Suppressor macrophage (primary cell): ENCODE measurements at regions not wholly inside any gene's neighbourhood (a gene's known extent, or its start where the extent isn't known, plus 50 kb on each side); places are given as distances from the start of the nearest gene placed in this dataset.

Experiments used
- DNase-seq, 4 experiments: peaks; one replicate each; pipeline ENCODE4 v3.0.0-alpha.2; 2020 to 2022

DNA sequence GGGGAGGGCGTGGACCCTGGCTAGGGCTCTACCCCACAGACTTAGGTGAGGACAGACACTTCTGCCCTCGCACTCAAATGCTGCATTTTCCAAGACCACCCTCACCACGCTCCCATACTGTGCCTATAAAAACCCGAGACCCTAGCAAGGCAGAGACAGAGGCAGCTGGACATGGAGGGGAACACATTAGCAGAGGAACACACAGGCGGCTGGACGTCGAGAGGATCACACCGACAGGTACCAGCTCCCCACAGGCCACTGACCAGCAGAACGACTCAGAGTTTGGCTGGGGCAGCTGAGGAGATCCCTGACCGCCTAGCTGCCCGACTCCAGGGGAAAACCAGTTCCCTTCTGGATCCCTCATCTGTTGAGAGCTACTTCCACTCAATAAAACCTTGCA is 338.2 kb upstream of the SMIM30 start:
- DNase-seq = no peak

DNA sequence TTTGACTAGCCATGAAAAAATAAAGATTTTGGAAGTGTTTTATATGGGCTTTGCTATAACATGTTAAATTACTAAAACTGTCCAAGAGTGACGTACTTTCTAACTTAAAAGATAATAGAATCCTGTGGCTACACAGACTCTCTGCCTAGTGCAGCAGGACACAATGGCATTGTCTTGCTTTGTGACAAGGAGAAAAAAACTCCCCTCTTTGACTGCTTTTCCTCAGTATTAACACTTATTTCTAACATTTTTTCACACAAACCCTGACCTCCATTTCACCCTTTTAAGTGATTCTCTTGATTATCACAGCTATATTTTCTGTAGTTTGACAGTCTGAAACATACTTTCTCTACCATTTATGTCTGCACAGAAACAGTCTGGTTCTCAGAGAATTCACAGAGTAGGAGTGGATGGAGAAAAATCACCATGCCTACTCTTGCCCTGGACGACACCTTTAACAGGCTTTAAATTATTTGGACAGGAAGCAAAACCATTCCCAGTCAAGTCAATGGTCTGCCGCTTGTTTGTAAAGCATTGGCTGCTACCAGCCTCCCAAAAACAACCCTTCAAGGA is 336.3 kb upstream of the SMIM30 start:
- no peak for DNase-seq

DNA sequence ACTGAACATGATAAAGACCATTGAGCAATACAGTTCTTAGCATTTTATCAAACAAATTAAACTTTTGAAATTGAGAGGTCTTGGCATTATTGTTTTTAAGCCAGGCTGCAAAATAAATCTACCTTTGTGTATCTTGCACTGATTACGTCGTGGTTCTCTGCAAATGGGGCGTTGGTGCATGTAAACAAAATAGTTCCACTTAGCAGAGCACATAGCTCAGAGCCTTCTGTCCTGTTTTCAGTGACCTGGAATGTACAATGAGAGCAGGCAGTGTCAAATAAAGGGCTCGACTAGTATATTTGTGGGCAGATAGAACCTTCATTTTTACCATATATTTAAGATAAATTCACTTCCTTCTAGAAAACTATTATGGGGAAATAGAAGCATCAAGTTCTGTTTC is 333.9 kb upstream of the SMIM30 start:
- no peak for DNase-seq

DNA sequence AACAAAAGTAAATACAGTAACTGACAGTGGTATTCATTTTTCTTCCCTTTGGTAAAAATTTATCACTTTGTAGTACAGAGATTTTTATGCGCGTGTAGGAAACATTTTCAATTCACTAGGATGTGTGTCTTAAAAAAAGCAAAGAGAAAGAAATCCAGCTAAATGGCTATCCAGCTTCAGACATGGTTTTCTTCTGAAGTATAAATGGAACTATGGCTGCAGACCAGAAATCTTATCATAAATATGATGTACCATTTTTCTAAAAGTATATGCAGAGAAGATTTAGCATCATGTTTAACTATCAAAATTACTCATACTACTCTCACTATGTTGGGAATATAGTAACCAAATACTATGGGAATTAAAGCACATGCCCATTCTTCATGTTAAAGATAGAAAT is 328.4 kb upstream of the SMIM30 start:
- DNase-seq = no peak

DNA sequence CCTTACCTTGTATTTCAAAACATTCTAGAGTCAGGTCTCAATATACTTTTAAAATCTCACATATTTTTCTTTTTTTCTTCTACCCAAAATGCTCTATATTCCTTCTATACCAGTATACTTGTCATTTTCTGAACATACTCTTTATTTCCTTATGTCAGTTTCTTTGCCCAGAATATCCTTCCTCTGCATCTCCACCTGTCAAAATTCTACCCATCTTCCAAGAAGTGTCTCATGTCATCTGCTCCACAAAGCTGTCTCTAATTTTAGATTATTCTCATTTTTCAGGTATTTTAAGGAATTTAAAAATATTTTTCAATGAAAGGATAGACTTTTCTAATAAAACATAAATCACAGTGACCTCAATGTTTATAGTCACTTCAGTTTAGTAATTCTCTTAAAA is 328.0 kb upstream of the SMIM30 start:
- DNase-seq = no peak

DNA sequence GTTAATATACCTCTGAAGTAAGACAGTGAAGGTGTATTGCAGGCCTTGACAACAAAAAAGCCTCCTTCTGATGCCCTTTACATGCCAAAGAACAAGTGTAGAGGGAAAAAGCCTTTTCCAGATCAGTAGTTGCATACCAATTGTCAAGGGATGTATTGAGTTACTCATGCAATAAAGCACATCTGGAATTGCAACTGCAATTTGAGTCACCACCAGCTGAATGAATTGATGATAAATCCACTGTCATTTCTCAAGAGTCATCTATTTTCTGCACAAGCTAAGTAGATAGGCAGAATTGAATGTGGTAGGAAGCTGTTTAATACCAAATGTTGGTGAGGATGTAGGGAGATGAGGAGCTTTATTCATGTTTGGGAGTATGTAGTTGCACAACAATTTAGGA is 325.9 kb upstream of the SMIM30 start:
- no peak for DNase-seq

DNA sequence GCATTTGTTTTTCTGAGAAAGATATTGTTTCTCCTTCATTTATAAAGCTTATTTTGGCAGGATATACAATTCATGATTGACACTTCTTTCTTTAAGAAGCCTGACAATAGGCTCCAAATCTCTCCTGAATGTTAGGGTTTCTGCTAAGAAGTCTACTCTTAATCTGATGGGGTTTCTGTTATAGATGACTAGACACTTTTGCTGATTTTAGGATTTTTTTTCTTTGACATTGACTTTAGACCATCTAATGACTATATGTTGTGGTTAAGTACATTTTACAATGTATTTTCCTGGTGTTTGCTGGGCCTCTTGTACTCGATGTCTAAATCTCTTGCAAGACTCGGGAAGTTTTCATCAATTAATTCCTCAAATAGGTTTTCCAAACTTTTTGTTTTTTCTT is 321.8 kb upstream of the SMIM30 start:
- DNase-seq = no peak

DNA sequence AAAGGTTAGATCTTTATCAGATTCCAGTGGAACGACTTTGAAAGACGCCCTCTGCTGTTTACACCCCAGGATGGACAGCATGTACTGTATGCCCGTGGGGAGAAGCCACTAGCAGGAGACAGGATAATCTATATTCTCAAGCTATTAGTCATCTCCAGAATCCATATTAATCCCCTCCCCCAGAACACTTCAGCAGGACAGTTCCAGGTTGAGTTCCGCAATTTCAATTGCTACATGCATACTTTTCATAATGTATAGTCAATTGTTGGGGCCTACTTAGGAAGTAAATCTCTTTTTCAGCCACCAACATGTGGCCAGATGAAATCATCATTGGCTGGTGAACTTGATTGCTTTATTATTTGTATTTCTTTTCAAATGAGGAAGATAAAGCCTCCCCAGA is 313.1 kb upstream of the SMIM30 start:
- no peak for DNase-seq

DNA sequence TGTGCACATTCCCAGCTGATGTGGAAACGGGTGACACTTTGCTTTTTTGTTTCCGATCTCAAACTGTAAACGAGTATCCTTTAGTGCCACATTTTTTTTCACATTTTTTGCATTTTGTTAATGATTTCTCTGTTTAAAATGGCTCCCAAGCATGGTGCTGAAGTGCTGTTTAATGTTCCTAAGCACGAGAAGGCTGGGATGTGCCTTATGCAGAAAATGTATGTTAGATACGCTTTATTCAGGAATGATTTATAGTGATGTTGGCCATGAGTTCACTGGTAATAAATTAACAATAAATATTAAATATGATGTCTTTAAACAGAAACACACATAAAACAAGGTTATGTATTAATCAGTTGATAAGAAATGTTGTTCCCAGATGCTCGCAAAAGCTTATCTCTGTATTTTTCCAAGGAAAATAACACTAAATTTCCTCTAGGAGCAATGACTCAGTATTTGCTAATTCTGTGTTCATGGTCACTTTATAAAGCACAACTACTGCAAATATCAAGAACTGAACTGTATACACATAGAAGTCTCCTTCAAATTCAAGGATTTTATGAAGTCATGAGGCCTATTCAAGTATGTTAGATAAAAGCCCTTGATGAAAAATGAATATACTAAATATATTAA is 305.9 kb upstream of the SMIM30 start:
- no peak for DNase-seq

DNA sequence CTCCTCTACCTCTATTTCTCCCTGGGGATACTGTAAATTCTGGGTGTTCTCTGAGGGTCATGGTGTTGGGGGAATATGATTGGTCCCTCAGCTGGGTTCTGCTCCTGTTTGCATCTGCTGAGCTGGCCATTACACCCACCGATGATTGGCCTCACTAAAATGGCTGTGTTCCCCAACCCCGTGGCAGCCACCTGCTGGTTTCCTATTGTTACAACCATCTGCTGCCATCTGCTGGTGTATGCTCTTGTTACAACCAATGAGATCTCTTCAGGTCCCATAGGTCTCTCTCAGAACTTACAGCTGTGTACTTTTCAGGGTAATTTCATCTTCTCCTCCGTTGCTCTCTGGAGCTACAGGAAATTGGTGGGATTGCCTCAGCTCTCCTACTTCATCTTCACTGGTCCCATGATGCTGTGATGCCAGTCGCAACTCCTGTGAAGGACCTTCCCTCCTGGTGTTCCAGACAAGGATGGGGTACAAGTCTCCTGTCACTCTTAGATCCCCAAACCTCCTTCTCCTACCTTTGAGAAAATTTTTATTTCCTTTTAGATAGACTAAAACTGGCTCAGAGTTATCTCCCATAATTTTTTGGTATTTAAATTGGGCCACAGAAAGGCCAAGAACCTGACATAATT is 303.5 kb upstream of the SMIM30 start:
- peak; percentile 87 to 91 (median 89) for DNase-seq

DNA sequence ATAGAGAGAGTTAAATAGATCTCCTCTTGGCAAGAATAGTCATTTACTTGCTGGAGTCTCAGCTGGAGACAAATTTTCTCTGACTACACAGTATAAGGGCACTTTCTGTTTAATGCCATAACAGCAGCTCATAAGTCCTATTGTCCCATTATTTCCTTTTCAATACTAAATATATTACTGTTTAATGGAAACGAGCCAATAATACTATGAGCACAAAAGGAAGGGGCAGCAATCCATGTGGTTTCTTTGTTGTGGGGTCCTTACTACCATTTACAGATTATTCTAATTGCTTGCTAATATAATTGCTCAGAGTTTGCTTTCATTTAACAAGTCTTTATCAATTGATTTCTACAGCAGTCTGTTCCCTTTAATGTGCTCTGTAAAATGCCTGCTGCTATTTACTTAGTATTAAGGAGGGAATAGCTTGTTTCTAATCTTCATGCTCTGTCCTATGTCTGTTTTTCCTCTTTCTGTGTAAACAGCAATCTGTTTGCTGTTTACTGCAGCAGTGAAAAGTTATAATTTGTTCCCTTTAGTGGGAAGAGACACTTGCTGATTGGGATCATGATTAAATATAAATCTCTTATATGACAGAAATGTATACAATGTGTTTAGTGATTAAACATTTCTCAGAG is 296.2 kb upstream of the SMIM30 start:
- no peak for DNase-seq

DNA sequence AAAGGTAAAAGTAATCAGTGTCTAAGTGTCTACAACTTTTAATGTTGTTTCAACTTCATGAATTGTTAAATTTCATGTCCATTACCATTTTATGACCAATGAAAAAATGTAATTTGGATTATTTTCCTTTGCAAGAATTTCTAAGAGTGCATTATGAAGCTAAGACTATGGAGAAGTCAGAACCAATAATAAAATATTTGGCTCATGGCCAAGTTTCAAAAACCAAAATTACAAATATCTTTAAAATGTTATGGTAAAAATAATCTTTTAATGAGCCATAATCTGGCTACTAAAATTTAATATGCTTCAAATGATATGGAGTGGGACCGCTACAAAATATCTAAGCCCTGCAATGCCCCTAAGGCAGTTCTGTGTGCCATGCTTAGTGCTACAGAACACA is 294.1 kb upstream of the SMIM30 start:
- DNase-seq = no peak

DNA sequence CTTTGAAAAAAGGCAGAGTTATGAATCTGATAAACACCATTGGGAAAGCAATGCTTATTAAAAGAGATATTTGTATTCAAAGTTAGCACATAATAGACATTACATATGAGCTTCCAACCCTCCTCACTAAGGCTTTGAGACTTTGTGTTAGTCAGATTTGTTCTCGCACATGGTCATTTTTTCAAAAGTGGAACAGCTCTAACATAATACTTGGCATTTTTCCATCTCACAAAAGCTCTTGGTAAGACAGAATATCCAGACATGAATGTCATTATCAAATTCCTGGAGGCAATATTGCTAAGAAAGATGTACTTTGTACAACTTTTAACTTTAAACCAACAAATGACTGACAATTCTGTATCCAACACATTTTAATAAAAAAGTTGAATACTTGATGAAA is 292.4 kb upstream of the SMIM30 start:
- no peak for DNase-seq

DNA sequence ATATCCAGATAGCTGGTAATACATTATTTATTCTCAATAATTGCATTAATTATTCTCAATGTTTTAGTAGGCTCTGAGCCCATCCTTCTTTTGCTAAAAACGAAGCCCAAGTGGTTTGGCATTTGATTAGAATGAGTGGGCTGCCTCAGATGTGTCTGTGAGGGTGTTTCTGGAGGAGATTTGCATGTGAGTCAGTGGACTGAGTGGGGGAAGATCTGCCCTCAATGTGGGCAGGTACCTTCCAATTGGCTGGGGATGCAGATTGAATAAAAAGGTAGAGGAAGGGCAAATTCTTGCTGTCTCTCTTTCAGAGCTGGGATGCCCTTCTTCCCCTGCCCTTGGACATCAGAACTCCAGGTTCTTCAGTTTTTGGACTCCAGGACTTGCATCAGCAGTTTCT is 290.6 kb upstream of the SMIM30 start:
- DNase-seq = no peak

DNA sequence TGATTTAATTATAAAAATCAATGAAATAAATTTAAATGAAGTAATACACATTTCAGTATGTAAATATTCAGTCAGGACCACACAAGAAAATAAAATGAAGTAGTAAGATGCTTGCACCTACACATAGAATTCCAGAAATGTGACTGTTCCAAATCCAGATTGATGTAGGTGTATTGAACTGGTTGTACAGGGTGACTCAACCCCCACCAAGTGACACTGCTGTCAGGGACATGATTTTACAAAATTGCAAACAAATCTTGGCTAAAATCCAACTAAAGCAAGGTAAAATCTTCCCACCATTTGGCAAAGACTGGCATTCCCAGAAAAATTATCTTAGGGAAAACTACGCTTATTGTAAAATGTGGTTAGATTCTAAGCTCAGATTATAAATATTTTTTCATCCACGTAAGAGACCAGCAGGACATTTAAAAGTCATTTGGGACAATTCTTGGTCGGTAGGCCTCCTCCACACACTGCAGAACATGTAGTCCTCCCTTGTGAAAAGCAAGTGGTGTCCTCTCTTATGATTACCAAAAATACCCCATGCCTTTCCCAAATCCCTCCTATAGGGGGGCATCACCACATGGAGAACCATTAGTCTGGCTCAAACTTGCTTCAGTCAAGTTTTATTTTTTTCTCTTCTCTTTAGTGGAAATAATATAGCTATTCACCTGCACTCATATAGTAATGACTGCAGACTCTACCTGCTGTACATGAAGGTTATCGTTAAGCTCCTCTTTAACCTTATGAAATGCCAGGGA is 287.1 kb upstream of the SMIM30 start:
- DNase-seq = no peak

DNA sequence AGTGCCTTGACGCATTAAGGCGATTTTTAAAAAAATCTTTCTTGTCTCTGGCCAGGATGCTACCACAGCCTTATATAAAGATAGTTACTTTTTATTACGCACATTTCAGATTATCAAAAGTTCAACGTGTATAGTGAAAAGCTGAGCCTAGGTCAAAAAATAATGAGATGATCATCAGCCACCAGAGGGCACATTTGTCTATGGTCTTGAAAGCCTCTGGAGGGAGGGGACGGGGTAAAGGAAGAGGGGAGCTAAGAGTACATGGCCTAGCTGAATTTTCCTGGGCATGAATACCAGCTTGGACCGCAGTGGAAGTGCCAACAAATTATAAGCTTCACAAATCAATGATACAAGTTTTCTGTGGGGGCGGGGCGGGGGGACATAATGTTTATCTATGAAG is 285.9 kb upstream of the SMIM30 start:
- DNase-seq = peak in 1 of 4 experiments; percentile 1

DNA sequence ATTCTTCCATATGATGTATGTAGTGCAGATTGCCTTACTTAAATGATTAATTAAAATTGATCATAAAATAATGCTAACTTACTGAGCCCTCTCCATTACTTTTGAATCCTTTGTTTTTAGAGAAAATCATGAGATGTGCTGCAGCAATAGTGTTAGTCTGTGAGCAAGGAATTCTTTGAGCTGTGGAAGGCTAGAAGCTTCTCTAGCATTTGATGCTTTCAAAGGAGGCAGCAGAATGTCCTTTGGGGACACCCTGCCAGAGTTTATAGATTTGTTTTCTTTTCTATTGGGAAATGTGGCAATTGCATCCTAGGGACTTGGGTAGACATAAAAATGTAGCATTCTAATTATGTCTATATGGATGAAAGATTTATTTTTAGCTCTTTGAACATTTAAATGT is 284.1 kb upstream of the SMIM30 start:
- DNase-seq = no peak

DNA sequence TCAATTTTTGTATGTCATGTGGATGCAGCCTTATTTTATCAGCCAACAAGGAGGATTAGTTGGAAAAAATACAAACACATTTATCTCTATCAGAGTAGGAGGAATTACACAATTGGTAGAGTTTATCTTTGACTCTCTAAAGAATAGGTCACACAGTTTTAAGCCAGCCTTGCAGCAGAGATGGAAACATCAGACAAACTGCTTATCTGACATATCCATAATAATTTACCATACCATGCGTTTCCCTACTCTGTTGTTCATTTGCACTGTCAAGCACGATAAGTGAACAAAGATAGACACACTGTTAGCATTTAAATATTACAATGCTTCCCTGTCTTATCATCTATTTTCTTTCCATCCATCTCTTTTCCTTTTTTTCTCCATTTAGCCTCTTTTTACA is 283.7 kb upstream of the SMIM30 start:
- no peak for DNase-seq

DNA sequence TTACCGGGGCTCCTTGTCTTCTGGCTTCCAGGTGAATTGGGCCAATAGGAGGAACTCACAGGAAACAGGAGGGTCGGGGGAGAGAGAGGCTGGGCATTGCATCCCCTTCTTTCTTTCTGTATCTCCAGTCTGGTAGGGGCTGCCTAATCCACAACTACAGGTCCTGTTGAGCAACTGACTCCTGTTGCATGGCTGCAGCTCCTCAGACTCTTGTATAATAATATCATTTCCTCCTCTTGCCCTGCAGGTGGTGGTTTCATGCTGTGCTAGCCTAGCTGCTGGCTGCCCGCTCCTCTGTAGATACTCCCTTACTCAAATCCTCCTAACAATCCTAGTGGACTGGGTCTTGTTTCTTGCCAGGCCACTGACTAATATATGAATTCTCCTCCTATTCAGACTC is 276.5 kb upstream of the SMIM30 start:
- DNase-seq = no peak

DNA sequence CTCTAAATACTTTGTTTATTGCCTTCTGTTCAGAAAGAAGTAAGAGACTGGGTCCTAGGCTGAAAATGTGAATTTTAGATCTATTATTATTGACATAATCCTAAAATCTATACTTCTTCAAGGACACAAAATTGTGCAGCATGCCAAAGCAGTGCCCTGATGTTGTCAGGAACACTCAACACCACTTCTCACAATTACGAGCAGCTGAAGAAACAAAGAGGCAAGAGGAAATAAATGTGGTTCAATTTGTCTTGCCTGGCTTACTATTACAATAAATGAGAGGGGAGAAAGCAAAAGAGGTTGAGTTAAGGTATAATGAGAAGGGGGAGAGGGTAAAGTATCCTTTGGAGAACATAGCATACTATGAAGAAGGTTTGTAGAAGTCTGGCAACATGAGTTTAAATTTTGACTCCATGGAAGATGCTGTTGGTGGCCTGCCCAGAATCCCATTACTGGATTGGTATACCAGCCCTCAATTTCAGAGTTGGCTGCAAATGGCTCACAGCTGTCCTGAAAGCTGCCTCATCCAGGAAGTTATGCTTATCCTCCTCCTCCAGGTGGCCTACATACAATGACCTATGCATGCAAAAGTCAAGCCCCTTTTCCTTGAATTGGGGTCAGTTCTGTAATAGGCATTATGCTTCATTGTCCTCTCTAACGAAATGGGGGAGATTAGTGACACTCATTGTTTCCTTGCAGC is 274.6 kb upstream of the SMIM30 start:
- no peak for DNase-seq

DNA sequence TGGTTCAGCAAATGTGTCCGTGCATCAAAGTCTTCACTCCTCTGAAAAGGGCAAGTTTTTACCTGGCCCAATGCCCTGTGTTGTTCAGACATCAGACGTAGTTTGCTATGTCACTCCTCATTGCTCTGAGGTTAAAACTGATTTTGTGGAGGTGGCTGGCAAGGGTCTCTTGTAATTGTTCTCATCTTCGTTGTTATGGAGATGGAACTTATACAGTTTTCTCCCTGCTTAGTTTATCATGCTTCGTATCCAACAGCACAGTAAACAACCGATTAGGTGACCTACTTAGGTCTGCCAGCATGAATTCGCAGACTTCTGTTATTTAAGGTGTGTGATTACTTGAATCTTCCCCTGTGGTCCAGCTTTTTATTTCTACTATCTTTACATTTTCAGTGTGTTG is 274.1 kb upstream of the SMIM30 start:
- DNase-seq = no peak

DNA sequence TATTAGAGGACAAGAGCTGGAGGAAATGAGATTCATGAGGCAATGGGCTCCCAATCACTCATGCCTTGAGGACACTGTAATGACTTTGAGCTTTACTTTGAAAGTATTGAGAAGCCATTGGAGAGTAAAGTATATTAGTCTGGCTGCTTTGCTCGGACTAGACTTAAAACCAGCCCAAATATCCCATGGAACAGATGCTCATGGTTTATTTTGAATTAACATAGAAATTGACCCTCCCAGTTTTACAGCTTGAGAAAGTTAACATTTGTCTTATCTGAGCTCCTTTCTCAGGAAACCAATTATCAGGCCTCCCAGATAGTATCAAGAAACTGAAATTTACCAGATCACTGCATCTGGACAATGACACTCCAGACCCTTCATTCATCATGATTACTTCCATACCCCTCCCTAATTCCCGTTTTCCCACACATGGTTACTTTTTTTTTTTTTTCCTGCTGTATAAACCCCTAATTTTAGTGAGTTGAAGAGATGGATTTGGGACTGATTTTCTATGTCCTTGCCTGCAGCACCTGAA is 270.8 kb upstream of the SMIM30 start:
- no peak for DNase-seq

DNA sequence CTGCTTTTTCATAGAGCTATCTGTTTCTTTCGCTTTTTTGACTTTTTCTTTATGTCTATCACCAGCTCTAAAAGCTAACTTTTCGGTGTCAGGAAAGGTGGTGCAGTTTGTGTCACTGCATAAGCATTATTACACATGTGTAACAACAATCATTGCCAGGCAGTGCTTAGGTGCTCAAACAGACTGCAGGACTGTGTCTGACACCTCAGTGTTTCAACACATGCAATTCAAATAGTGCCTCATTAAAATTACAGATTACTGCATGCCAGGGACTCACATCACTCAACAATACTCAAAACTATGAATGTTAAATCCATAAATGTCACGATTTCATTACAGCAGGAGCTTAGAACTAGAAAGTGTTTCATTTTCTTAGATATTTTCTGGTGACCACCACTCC is 265.3 kb upstream of the SMIM30 start:
- no peak for DNase-seq
